ENCODE measurements at regions not wholly inside any gene's neighbourhood (a gene's known extent, or its start where the extent isn't known, plus 50 kb on each side); places are given as distances from the start of the nearest gene placed in this dataset.

- H3K9me3 Mint-ChIP-seq (ENCODE audit: unreplicated experiment), result no peaks in the 10 kb centered on the region
- no peaks in the 10 kb centered on the region for H3K36me3 Mint-ChIP-seq (ENCODE audit: insufficient read depth, unreplicated experiment)
- TF ChIP-seq CTCF (IDR thresholded peaks at IDR 0.05; ENCODE audit: unreplicated experiment), result no peak
- POLR2A ChIA-PET, result interaction anchor here (0.6 to 2.4 kb wide), 3 partner anchors 12 to 113 kb away, joined by 3 to 8 read pairs (median 6); no protein-coding TSS in a partner anchor
- intact Hi-C loops (cut with micrococcal nuclease), result no loop called here
- CTCF ChIA-PET, result interaction anchor here (0.6 to 1.1 kb wide), 5 partner anchors 12 to 231 kb away, joined by 3 to 5 read pairs (median 3); no protein-coding TSS in a partner anchor
- H3K27ac Mint-ChIP-seq (ENCODE audit: low read depth, unreplicated experiment), result peak overlapping the region; percentile 46
- DNase-seq (ENCODE audit: unreplicated experiment), result no peak
- BruUV-seq (replicated peaks), result no TSS peak
- no peak overlapping the region for H3K4me3 Mint-ChIP-seq (ENCODE audit: unreplicated experiment)
- peaks cover 14% of the 10 kb centered on the region for H3K4me1 Mint-ChIP-seq (ENCODE audit: insufficient read depth, unreplicated experiment)
- H3K27me3 Mint-ChIP-seq (ENCODE audit: insufficient read depth, unreplicated experiment), result no peaks in the 10 kb centered on the region
These were observed 232.4 kb upstream of the GAS1 start for GRCh38 chr9:87179553-87180340.

DNA sequence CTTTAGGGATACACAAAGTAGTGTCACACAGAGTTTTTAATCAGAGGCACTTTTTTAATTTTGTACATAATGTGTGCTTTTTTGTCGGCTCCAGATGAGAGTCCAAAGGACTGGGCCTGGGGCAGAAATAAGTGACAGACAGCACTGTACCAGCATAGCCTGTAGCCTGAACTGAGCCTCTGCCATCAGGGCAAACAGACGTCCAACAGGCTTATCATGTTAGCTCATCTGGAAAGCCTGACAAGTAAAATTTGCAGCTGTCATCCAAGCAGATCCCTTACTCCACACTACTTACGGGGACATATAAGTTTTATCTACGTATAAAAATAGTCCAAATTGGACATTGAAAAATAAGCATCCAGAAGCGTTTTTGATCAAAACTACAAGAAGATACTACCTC, 233.1 kb upstream of the GAS1 start:
- no TSS peak for BruUV-seq (replicated peaks)
- no peaks in the 10 kb centered on the region for H3K27me3 Mint-ChIP-seq (ENCODE audit: insufficient read depth, unreplicated experiment)
- no peaks in the 10 kb centered on the region for H3K36me3 Mint-ChIP-seq (ENCODE audit: insufficient read depth, unreplicated experiment)
- no peak for DNase-seq (ENCODE audit: unreplicated experiment)
- intact Hi-C loops (cut with micrococcal nuclease), result no loop called here
- H3K9me3 Mint-ChIP-seq (ENCODE audit: unreplicated experiment), result no peaks in the 10 kb centered on the region
- H3K4me3 Mint-ChIP-seq (ENCODE audit: unreplicated experiment), result no peak overlapping the region
- no peak overlapping the region for H3K27ac Mint-ChIP-seq (ENCODE audit: low read depth, unreplicated experiment)
- ChIA-PET CTCF (interaction anchor here (0.7 to 0.9 kb wide), 3 partner anchors 13 to 232 kb away, joined by 3 to 4 read pairs (median 3); no protein-coding TSS in a partner anchor), POLR2A (interaction anchor here (0.6 to 2.2 kb wide), 2 partner anchors 14 to 114 kb away, joined by 3 to 6 read pairs; no protein-coding TSS in a partner anchor)
- no peak for TF ChIP-seq CTCF (IDR thresholded peaks at IDR 0.05; ENCODE audit: unreplicated experiment)
- H3K4me1 Mint-ChIP-seq (ENCODE audit: insufficient read depth, unreplicated experiment), result peaks cover 18% of the 10 kb centered on the region

DNA sequence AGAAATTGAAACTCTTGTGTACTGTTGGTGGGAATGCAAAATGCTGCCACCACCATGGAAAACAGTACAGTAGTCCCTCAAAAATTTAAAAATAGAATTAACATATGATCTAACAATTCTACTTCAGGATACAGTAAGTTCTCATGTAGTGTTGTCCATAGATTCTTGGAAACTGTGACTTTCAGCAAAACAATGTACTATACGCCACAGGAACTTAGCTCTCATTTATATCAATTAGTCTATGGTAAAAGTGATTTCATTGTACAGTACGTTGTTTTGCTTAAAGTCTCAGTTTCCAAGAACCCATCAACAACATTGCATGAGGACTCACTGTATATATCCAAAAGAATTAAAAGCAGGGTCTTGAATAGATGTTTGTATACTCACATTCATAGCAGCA, 233.5 kb upstream of the GAS1 start:
- ChIA-PET CTCF (interaction anchor here (0.7 to 0.8 kb wide), 2 partner anchors 13 to 100 kb away, joined by 3 to 4 read pairs; no protein-coding TSS in a partner anchor), POLR2A (interaction anchor here (2.2 kb wide), 1 partner anchor 13 kb away, joined by 6 read pairs; no protein-coding TSS in a partner anchor)
- Mint-ChIP-seq H3K4me3 (ENCODE audit: unreplicated experiment) (no peak overlapping the region), H3K36me3 (ENCODE audit: insufficient read depth, unreplicated experiment) (no peaks in the 10 kb centered on the region), H3K27ac (ENCODE audit: low read depth, unreplicated experiment) (no peak overlapping the region), H3K4me1 (ENCODE audit: insufficient read depth, unreplicated experiment) (peaks cover 20% of the 10 kb centered on the region), H3K9me3 (ENCODE audit: unreplicated experiment) (no peaks in the 10 kb centered on the region), H3K27me3 (ENCODE audit: insufficient read depth, unreplicated experiment) (no peaks in the 10 kb centered on the region)
- no peak for TF ChIP-seq CTCF (IDR thresholded peaks at IDR 0.05; ENCODE audit: unreplicated experiment)
- intact Hi-C loops (cut with micrococcal nuclease), result no loop called here
- BruUV-seq (replicated peaks), result no TSS peak
- no peak for DNase-seq (ENCODE audit: unreplicated experiment)

DNA sequence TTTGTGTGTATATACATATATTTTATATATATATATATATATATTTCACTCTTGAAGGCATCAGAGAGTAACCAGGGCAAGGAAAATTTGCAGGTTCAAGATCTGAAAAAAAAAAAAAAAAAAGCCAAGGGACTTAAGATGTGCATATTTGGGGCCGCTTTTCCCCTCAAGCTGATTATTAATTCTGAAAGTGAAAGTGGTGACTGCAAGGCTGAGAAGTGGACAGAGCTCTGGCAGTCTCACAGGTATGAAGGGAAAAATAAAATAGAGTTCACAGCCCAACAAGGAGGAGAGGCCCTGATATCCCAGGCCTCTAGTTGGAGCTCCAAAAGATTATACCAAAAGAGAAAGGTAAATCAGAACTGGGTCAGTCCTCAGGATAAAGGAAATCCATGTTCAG, 234.4 kb upstream of the GAS1 start:
- POLR2A ChIA-PET, result interaction anchor here (0.6 to 0.9 kb wide), 2 partner anchors 12 to 205 kb away, joined by 3 read pairs; no protein-coding TSS in a partner anchor
- no peak for TF ChIP-seq CTCF (IDR thresholded peaks at IDR 0.05; ENCODE audit: unreplicated experiment)

More for the DNA sequence above, 234.4 kb upstream of the GAS1 start:
- CTCF ChIA-PET, result interaction anchor here (0.6 kb wide), 1 partner anchor 197 kb away, joined by 3 read pairs; no protein-coding TSS in a partner anchor
- no peak for DNase-seq (ENCODE audit: unreplicated experiment)
- no peak overlapping the region for H3K27ac Mint-ChIP-seq (ENCODE audit: low read depth, unreplicated experiment)
- H3K4me1 Mint-ChIP-seq (ENCODE audit: insufficient read depth, unreplicated experiment), result peaks cover 20% of the 10 kb centered on the region
- H3K9me3 Mint-ChIP-seq (ENCODE audit: unreplicated experiment), result no peaks in the 10 kb centered on the region
- no peak overlapping the region for H3K4me3 Mint-ChIP-seq (ENCODE audit: unreplicated experiment)
- no TSS peak for BruUV-seq (replicated peaks)
- intact Hi-C loops (cut with micrococcal nuclease), result no loop called here
- H3K27me3 Mint-ChIP-seq (ENCODE audit: insufficient read depth, unreplicated experiment), result no peaks in the 10 kb centered on the region
- H3K36me3 Mint-ChIP-seq (ENCODE audit: insufficient read depth, unreplicated experiment), result no peaks in the 10 kb centered on the region
